Suprapubic skin (tissue), 4 donors: ENCODE measurements at regions not wholly inside any gene's neighbourhood (a gene's known extent, or its start where the extent isn't known, plus 50 kb on each side); places are given as distances from the start of the nearest gene placed in this dataset.

Experiments used
- CTCF ChIP-seq, 2 donors: fragments of 200-600 bp in 1 of 2; fragments of 450-650 bp in 1 of 2; sonication (generic) in 1 of 2; IDR thresholded peaks; one replicate each; pipeline ENCODE4 v1.5.1; 2016 to 2019; ENCODE audit warnings: antibody characterized with exemption in 2 of 2, mild to moderate bottlenecking in 1 of 2, moderate library complexity in 1 of 2
- EP300 ChIP-seq: sonication (generic); formaldehyde crosslinking; IDR thresholded peaks from one replicate; pipeline ENCODE4 v1.6.1; 2017; ENCODE audit warnings: antibody characterized with exemption
- POLR2A ChIP-seq, 2 donors: fragments of 450-650 bp; IDR thresholded peaks; one replicate each; pipeline ENCODE4 v1.6.1; 2017; ENCODE audit warnings: antibody characterized with exemption in 2 of 2, mild to moderate bottlenecking in 2 of 2, moderate library complexity in 2 of 2
- POLR2AphosphoS5 ChIP-seq, 3 donors: sonication (generic); formaldehyde crosslinking; IDR thresholded peaks; one replicate each; pipeline ENCODE4 v1.6.1; 2017; ENCODE audit warnings: antibody characterized with exemption in 3 of 3

- TF ChIP-seq CTCF (IDR thresholded peaks at IDR 0.05) (no peak), POLR2AphosphoS5 (IDR thresholded peaks at IDR 0.05) (no peak), POLR2A (IDR thresholded peaks at IDR 0.05) (no peak), EP300 (no peak)
Observed at GRCh38 chr9:740221-740620, 101.3 kb upstream of the DMRT1 start.
